ENCODE measurements at regions not wholly inside any gene's neighbourhood (a gene's known extent, or its start where the extent isn't known, plus 50 kb on each side); places are given as distances from the start of the nearest gene placed in this dataset.
"Not testable (repeated sequence)": the region's sequence is repeated elsewhere in the genome, so short reads cannot be mapped to it uniquely, and the experiment has no call there.

DNA sequence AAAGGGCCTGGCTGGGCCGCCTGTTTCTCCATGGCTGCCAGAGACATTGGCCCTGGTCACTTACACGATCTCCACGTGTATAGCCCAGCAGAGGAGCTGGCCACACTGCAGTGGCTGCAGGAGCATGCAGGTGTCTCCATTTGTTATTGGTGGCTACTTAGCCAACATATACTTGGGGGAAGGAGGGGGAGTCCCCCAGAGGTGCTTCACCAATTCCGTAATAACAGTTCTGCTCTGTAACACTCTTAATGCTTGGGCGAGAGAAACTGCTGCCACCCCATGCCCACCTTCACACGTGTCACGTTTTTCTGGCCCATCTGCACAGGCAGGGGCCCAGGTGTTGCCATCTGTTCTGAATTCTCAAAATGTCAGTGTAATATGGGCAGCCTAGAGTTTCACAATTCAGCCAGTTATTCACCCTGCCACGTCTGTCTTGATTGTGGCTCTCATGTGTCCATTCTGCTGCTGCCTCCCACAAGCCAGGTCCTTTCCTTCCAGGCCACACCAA is 353.5 kb downstream of the BCL2L11 start:
- not testable (repeated sequence) for DNase-seq (ENCODE audit: low read depth)

DNA sequence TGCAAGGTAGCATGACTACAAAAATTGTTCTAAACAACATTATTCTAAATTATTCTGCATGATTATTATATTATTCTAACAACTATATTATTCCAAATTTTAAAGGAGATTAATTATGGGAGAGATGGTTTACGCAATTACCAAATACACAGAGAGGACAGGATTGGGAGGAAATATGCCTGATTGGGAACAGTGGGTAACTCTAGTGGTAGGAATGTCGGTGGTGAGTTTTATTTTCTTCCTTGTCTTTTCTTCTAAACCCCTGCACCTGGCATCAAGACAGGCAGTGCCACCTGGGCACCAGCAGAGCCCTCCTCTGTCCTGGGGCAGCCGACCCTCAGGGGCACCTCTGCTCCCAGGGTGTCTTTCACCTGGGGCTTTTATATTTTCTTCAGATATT is 357.6 kb downstream of the BCL2L11 start:
- DNase-seq (ENCODE audit: low read depth) = not testable (repeated sequence)

DNA sequence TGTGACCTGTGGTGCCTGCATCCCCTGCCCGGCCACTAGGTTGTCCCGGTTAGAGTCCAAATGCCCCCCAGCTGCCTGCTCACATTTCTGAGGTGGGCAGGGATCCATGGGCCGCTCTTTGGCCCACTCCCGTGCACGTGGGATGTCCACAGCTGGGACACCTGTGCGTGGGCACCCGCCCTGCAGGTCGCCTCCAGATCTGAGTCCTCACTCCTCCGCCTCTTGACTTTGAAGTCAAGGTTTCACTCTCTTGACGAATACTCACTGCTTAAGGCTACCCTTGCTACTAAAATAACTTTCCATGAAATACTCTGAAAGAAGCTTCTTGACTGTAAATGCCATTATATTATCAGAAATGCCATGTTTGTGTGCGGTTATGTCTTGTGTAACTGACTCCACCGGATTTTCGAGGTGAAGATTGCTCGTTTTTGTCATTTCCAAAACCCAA is 358.2 kb downstream of the BCL2L11 start:
- DNase-seq (ENCODE audit: low read depth) = not testable (repeated sequence)

DNA sequence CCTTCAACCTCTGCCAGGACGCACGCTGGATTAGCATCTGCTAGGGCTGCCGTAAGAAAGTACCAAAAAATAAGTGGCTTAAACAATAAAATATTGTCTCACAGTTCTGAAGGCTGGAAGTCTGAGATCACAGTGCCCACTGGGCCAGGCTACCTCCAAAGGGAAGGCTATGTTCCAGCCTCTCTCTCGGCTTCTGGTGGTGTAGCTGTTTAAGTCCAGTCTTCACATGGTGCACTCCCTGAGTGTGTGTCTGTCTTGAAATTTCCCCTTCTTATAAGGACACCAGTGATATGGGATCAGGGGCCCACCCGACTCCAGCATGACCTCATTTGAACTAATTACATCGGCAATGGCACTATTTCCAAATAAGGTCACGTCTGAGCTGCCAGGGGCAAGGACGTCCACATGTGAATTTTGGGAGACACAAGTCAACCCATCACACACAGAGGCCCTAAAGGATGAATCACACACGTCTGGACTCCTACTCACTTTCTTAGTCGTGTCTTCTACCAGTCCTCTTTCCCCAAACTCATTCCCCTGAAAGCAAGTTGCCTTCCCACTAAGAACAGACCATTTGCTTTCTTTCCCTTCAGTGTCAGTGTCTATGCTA is 359.4 kb downstream of the BCL2L11 start:
- DNase-seq (ENCODE audit: low read depth) = not testable (repeated sequence)

DNA sequence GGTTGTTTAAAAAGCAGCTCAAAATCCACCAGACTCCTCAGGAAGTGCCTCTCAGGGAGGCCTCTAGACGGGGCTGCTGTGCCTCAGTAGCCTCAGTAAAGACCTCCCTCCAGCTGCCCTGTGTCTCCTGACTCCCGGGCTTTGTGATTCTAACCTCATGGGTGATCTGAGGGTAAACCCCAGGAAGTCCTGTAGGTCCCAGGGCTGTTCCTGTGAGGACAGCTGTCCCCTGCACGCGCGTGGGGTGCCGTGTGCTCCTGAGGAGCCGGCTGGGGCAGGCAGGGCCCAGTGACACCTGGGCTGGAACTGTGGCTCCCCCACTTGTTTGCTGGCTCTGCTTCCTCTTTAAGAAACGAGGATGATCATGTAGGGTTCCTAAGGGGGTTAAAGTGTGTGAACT is 359.9 kb downstream of the BCL2L11 start:
- DNase-seq (ENCODE audit: low read depth) = not testable (repeated sequence)

DNA sequence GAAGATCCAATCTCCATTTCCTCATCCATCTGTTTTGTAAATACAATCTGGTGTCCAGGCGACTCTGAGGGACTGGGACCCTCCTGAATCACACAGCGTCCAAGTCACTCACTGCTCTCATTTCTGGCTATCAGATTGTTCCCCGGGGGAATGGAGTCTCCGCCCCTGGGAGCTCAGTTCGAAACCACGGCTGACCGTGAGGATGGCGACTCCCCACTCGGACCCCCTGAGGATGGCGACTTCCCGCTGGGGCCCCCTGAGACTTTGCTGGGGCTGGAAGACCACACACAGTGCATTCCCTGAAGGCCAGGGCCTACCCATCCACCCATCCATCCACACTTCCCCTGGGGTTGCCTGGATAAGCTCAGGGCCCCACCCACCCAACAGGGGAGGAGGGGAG is 360.5 kb downstream of the BCL2L11 start:
- not testable (repeated sequence) for DNase-seq (ENCODE audit: low read depth)

DNA sequence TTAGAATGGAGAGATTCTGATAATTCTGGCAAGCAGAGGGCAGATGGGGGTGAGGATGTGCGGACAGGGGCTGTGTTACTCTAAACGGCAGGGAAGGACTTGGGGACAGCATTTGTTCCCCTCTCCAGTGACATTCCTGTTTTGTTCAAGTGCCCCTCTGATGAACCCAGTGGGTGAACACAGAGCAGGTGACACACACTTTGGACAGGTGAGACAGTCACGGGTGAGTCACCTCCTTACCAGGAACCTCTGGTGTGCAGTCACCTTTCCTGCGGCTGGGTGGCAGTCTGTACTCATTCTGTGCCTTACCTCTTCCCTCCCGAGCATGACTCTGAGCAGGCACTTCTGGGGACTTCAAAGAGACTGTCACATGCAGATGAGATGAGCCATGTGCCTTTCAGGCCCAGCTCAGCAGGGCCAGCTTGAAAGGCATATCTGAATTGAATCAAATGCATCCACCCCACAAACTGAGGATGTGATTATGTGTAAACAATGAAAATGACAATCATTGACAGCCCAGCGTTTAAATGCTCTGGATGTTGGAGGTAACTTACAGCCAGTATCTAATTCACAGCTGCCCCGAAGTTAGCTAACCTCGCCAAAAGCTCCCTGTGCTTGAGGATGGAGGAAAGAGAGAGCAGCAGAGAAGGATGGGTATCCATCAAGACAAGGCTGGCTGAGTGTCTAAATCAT is 362.4 kb downstream of the BCL2L11 start:
- DNase-seq (ENCODE audit: low read depth) = not testable (repeated sequence)

DNA sequence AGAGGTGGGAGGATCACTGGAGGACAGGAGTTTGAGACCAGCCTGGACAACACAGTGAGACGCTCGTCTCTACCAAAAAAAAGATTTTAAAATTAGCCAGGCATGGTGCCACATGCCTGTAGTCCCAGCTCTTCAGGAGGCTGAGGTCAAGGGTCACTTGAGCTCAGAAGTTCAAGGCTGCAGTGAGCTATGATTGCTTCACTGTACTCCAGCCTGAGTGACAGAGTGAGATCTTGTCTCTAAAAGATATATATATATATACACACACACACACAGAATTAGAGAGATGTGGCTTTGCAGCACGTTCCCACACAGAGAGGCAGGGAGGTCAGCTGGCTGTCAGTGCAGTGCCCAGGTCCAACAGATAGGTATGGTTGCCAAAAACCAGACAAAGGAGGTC is 363.4 kb downstream of the BCL2L11 start:
- DNase-seq (ENCODE audit: low read depth) = not testable (repeated sequence)

DNA sequence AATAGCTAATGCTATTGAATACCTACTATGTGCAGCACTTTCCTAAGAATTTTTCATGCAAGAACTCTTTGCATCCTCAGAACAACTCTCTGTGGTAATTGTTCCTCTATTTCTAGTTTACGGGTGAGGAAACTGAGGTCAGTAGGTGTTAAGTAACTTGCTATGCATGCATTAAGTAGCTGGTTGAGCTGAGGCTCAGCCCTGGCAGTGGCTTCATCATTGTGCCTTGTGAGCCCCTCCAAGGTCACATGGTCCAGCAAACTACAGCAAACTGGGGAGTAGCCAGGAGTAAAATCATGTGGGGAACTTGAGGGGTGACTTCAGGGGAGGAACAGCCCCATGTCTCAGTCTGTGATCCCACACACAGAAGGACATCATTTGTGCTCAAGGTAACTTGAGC is 365.2 kb downstream of the BCL2L11 start:
- DNase-seq (ENCODE audit: low read depth) = not testable (repeated sequence)

DNA sequence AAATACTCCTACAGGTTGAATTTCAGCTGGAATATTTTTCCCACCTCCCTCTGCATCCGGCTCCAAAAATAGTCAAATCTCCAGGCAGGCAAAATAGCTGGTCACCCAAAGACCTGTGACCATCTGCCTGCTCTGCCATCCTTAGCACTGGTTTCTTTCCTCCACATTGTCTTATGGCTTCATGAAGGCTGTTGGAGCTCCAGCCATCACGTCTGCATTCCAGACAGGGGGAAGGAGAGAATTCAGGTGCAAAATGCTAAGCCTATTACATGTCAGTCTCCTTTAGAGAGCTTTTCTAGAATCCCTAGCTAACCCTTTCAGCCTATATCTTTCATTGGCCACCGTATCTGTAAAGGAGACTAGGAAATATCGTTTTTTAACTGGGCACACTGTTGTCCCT is 367.7 kb downstream of the BCL2L11 start:
- DNase-seq (ENCODE audit: low read depth) = not testable (repeated sequence)

DNA sequence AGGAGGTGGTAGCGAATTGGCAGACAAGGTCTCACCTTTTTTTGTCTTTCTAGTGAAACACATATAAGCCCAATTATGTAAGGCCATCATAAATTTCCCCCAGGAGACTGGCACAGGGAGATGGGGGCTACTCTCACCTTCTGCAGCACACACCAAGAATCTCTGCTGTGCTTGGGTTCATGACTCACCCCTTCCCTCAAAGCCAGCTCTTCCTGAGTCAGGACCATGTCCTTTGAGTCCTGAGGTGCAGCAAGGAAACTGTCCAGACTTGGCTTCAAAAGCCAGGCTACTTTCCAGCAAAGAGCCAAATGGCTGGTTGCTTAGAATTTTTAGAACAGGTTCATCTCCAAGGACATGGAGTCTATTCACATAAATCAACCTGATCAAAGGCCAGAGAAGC is 368.7 kb downstream of the BCL2L11 start:
- DNase-seq (ENCODE audit: low read depth) = not testable (repeated sequence)

DNA sequence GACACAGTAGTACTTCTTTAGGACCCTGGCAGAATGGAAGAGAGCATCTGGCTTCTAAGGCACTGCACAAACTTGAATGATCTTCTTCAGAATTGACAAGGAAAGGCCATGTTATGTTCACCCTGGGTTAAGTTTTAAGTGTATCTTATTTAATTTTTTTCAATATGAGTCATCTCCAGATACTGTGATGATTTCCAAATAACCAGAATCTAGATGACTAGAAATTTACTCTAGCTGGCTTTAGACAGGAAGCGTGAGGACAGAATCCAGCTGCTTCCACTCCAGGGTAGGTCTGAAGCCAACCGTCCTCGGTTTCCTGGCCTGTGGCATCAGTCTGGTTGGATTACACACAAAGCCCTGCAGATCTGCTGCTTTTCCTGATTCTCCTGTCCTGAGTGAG is 370.5 kb downstream of the BCL2L11 start:
- DNase-seq (ENCODE audit: low read depth) = not testable (repeated sequence)

DNA sequence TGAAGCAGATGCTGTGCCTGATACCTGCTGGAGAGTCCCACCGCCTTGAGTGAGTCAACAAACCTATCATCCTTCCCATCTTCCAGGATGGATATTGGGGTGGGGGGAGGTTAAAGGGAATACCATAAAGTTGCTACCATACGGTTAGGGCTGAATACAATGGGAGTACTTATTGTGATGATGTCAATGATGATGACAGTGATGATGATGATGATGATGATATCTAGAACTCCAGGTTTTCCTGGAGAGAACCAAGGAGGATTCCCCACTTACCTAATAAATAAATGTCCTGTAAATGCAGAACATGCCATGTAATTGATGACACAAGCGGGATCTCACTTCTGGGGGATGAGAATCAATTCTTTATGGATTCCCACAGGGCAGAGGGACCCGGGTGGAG is 370.9 kb downstream of the BCL2L11 start:
- DNase-seq (ENCODE audit: low read depth) = not testable (repeated sequence)

DNA sequence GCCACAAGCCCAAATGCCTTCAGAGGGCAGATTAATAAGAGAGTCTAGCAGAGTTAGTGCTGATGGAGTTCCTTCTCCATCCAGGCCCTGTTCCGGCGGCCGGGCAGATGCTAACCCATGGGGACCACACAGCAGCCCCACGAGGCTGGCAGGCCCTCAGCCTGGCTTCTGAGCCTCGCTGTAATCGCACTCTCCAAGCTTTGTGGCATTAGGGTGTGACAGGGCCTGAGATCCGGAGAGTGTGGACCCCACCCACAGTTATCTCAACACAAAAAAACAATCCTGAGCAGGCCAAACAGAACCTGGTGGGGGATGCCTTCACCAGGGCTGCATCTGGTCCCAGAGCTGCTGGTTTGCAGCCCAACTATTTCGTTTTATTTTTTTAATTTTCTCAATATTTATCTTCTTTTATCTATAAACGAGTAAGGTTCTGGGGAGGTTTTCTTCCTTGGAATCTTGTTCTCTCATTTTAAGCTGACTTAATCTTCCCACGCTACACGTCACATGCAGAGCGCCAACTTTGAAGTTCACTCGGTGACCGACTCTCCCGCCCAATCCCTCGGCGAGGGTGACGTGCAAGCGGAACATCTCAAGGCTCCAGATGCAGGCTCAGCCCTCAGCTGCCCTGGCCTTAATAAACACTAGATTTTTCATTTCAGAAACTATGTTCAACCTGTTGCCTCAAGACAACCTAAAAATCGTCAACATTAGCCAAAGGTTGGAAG is 372.4 kb downstream of the BCL2L11 start:
- not testable (repeated sequence) for DNase-seq (ENCODE audit: low read depth)

DNA sequence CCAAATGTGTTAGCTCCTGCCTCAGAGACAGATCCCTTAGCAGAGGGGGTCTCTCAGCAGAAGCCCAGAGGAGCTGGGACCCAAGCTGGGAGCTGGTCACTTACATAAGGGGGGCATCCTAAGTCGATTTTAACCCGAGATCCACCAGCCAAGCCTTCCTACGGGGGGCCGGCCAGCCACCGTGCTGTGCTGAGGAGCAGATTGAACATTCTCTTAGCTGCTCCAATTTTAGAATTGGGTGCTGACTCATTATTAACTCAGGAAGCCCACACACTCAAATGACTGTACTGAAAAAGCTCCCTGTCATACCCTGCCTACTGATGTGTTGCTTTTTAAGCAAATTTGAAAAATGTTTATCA is 373.0 kb downstream of the BCL2L11 start:
- not testable (repeated sequence) for DNase-seq (ENCODE audit: low read depth)

DNA sequence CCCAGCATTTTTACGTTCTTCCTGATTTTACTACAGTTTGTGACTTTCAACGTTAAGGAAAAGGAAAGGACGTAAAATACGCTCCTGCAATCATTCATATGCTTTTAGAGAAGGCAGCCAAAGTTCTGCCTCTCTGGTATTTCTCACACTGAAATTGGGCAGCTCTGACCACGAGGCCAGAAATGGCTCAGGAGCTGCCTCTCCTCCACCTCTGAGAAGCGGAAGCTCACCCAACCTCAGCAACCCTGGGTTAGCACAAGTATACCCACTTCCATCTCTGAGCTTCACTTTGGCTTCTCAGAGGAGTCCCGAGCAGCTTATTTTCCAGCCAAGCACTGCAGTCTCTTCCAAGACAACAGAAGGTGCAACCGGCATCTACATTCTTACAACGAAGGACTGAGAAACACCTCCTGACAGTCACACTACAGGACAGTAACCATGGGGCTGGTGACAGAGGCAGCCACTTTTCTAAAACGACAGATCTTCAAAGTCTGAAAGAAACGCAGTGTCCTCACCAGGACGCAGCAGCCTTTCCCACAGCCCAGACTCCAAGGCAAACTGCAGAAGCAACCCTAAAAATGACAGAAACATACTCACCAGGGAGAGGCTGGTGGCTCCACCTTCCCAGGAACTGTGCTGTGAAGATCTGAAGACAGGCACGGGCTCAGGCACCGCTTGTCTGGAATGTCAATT is 373.7 kb downstream of the BCL2L11 start:
- DNase-seq (ENCODE audit: low read depth) = not testable (repeated sequence)

DNA sequence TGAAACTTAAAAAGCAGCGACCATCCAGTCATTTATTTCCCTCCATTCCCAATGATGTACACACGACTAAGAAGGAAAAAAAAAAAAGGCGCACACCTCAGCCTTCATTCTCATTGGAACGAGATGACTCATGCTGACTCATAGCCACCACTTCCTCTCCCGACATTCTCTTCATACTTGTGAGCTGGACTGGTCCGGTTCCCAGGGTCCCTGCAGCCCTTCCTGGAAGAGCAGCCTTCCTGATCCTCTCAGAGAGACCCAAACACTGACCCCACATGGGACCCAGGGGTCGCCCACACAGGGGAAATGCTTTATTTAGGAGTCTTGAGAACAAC is 374.2 kb downstream of the BCL2L11 start:
- not testable (repeated sequence) for DNase-seq (ENCODE audit: low read depth)

DNA sequence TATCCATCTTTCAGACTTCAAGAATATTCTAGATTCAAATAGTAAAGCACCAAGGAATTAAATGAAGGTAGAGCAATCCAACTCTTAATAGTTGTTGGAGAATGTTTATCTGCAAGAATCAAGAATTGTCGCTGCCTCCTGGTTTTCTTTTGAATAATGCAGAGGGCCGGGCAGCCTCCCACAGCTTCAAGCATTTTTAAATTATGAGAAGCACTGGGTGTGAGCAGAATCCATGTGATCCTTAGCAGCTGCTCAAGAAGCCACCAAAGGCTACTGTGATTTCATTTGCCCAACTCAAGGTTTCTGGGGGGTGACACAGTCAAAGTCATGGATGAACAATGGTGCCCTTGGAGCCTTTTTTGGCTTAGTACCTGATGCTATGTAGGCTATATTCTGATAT is 374.9 kb downstream of the BCL2L11 start:
- not testable (repeated sequence) for DNase-seq (ENCODE audit: low read depth)

DNA sequence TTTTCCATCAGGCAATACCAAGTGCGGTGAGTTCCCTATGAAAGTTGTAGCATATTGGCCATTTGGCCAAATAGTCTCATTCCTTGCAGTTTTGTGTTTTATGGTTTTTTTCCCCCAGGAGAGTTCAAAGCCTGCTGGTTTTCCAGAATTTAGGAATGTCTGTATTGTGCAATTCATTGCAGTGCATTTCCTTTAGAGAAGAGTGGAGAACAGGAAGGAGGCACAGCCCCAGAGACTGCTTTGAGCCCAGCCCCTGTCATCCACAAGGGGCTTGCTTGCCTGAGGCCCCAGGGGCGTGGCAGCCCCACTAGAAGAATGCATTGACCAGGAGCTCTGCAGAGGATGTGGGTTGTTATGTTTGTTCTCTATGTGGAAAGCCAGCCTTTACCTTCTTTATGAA is 375.5 kb downstream of the BCL2L11 start:
- DNase-seq (ENCODE audit: low read depth) = not testable (repeated sequence)

DNA sequence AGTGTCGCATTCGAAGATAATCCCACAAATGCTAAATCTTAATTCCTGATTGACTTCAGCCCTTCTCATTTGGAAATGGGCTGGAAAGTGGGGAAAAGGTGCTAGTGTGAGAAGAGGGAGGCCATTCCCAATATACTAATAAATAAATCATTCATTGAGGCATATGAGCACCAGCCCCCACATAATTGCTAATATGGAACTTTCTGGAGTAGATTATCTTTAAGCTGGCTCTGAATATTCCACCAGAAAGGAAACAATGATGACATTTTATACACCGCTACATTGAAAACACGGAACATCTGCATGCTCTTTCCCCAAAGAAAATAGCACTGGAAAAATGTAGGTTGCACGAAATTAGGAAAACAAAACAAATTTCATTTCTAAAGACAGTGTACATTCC is 376.1 kb downstream of the BCL2L11 start:
- DNase-seq (ENCODE audit: low read depth) = not testable (repeated sequence)

DNA sequence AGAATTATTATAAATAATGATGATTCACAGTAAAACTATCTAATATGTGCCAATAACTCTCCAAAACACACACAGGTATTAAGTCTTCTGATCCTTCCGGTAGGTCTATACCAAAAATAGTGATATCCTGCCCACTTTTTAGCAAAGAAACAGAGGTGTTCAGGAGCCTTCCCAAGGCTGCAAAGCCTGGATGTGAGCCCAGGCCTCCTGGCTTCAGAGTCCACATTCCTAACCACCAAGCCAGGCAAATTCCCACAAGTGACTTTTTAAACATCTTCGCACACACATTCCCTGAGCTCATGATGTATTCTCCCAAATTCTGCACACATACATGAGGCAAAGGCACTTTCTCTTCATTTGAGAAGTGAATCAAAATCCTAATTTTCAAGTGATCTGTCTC is 376.6 kb downstream of the BCL2L11 start:
- DNase-seq (ENCODE audit: low read depth) = peak; percentile 31

DNA sequence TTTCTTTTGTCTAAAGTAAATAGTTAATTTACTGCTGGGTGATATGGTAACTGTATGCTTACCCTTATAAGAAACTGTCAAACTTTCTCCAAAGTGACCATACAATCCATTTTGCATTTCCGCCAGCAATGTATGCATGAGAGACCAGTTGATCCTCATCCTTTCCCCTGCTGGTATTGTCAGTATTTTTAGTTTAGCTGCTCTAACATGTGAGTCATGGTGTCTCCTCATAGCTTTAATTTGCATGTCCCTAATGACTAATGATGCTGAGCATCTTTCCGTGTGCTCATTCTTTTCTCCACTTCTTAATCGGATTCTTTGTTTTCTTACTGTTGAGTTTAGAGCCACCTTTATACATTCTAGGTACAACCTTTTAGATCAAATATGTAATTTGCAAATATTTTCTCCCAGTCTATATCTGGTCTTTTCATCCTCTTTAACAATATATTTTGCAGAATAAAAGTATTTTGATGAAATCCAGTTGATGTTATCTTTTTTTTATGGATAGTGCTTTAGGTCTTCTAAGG is 379.9 kb downstream of the BCL2L11 start:
- DNase-seq (ENCODE audit: low read depth) = not testable (repeated sequence)

All from stromal cell of bone marrow (primary cell).